Dermis microvascular lymphatic vessel endothelial cell (primary cell): ENCODE measurements at regions not wholly inside any gene's neighbourhood (a gene's known extent, or its start where the extent isn't known, plus 50 kb on each side); places are given as distances from the start of the nearest gene placed in this dataset.
"Not testable (repeated sequence)": the region's sequence is repeated elsewhere in the genome, so short reads cannot be mapped to it uniquely, and the experiment has no call there.

Experiments used
- DNase-seq, 2 donors: peaks; one replicate each; pipeline versions ENCODE4 v3.0.0 to v3.0.0-alpha.2; 2010; ENCODE audit warnings: low read depth in 2 of 2

DNA sequence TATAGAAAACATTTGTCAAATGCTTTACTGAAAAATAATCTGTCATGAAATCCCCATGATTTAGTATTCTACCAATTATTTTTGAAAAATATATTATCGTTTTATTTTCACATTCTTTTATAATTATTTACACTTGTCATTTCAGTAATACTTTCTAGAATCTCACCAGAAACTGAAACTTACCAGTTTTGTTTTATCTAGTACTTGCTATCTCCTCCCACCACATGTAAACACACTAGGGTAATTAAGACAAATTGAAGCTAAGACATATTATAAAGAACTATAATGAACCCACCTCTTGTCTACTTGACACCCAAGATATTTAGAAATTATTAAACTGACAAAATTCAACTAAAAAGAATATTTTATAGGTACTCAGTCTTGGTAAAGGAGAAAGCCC lies 51.5 kb upstream of the GRM3 start:
- no peak for DNase-seq

DNA sequence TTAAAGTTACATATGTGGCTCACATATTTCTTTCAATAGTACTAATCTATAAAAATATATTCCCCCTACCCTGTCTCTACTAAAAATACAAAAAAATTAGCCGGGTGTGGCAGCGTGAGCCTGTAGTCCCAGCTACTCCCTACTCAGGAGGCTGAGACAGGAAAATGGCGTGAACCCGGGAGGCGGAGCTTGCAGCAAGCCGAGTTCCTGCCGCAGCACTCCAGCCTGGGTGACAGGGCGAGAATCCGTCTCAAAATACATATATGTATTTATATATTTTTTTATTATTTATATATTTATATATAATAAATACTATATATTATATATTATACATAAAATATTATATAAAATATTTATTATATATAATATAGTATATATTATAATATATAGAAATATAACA lies 69.7 kb upstream of the GRM3 start:
- no peak for DNase-seq

DNA sequence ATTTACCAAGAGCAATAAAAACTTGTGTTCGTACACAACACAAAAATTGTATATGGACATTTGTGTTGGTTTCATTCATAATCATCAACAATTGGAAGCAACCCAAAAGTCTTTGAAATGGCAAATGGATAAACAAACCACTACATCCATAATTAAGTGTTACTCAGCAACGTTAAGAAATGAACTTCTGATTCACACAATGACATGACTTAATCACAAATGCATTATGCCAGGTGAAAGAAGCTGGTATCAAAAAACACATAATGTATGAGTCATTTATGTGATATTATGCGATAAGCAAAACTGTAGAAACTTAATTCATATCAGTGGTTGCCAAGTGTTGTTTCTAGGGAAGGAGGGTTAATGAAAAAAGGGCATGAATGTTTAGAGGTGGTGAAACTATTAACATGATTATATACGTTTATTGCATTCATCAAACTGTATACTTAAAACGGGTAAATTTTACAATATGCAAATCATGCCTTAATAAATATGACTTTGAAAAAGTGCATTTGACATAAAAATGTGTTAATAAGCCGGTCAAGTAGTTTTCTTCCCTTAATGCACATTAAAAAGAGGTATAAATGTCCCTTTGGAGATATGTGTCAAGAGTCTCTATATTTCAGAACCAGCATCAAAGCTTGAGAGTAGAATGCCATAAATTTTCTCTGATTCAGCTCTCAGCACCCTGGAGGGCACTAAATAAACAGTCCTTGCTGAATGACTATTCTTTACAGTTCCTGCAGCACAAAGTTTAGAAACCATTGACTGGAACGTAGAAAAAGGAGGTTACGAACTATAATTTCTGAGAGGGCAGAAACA lies 84.8 kb upstream of the GRM3 start:
- no peak for DNase-seq

DNA sequence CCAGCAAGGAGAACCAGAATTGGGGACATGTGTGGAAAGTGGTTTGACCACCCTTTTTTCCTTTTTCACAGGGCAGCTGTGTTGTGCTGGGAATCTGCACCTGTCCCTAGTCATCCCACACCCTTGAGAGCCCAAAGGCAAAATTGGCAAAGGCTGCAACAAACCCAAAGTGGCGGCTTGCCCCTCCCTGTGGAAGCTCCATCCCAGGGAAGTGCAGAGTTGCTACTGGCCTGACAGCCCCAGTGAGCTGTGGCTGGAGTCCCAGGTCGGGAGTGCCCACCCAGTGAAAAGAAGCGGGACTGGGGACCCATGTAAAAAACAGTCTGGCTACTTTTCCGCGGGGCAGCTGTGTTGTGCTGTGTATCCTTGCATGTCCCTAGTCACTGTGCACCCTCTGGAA lies 109.1 kb upstream of the GRM3 start:
- no peak for DNase-seq

GRCh38 chr7:86504229-86504628 lies 139.5 kb upstream of the GRM3 start:
- no peak for DNase-seq

- DNase-seq = no peak
These were observed 143.7 kb upstream of the GRM3 start for GRCh38 chr7:86499986-86500385.

DNA sequence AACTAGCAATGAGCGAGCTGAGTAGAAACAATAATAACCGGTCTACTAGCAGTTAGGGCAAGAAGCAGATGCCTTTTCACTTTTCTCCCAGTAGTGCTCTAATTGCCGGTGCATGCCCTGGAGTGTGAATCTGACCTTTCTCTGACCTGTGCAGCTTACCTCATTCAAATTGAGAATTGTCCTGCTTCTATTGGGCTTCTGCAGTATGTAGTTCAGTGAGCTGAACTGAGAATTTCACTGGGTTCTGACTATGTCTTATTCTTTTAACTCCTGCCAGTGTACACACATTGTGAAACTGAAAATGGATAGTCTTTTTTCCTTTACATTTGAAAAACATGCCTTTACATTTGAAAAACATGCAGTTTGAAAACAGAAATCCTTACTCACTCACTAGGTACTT lies 157.9 kb upstream of the GRM3 start:
- no peak for DNase-seq

DNA sequence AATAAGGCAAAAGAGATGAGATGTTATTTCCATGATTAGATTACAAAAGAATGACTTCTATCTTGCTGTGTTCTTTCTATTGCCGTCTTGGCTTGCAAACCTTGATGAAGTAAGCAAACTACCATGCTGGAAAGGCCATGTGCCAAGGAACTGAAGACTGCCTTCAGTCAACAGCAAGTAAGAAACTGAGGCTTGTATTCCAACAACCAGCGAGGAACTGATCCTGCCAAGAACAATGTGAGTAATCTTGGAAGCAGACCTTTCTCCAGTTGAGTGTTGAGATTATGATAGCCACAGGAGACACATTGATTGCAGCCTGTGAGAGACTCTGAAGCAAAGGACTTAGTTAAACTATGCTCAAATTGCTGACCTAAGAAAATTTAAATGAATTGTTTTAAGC lies 164.6 kb upstream of the GRM3 start:
- no peak for DNase-seq

- DNase-seq = no peak
These were observed 166.3 kb upstream of the GRM3 start for GRCh38 chr7:86477343-86477935.

DNA sequence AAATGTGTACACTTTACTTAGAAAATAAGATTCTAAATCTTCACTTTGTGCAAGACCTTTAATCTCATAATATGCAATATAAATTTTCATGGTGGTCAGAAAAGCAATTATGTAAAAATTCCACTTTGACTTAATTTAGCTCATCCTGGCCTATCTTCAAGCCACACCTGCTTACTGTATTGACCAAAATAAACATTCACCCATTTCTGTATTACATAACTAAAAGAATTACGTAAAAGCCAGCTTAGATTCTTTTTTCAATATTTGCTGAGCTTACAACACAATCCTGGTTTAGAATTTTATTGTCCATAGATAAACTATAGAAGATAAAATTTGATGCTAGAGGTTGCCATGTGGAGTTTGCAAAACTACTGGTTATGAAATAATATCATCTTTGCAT lies 172.9 kb upstream of the GRM3 start:
- no peak for DNase-seq

DNA sequence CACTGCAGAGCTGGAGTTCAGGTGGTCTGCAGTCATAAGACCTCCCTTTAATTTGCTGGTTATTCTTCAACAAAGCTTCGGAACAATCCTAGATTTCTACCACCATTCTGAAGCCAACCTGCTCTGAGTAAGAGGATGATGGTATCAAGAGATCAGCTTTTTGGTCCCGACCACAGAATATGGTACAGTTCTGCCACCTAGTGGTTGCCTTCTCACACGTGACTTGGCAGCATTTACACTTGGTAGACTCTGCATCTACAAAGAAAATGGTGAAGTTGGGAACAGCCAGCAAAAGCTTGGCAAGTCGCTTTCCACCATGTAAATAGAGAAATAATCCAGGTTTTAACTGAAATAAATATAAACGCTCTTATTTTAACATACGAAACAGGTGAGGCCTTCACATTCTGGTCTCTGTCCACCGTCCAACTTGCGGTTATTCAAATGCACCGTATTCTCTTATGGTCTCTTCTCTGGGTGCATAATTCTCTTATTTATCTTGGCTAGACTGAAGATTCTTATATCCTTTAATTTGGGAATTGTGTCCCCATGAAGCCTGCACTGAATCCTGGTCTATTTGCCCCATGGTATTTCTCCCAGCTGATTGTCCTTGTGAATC lies 173.9 kb upstream of the GRM3 start:
- peak; percentile 62 to 63 for DNase-seq

DNA sequence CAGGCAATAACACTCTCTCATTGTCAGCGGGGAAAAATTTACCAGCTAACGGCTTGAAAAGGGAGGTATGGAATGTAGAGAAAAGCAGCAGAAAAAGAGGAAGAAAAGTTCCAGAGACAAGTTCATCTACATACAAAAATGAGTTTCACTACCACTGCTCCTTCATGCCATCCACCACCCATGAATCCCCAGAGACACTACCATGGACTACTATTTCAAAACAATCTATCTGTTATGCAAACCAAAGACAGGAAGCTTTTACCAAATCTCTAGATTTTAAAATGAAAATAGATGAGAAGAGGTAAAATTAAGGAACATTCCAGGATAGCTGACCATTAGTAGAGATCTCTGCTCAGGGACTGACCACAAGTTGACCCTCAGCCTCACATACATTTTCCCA lies 189.0 kb upstream of the GRM3 start:
- DNase-seq = no peak

DNA sequence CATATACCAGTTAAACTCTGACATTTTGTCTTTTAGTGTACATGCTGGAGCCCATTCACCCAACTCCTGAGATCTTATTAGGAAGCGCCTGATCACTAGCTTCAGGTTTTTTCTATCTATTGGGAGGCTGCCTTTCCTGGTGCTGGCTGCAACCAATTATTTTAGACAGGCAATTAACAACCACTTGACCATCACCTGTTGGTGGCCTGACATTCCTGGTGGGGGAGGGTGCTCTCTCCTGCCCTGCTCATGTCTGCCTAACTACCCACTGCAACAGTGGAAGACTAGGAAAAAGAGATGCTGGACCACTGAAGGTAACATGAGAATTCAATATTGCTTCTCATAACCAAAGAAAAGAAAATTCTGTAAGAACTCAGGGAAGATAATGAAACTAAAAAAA lies 190.3 kb upstream of the GRM3 start:
- no peak for DNase-seq

- no peak for DNase-seq
These were observed 194.9 kb upstream of the GRM3 start for GRCh38 chr7:86448856-86449255.

DNA sequence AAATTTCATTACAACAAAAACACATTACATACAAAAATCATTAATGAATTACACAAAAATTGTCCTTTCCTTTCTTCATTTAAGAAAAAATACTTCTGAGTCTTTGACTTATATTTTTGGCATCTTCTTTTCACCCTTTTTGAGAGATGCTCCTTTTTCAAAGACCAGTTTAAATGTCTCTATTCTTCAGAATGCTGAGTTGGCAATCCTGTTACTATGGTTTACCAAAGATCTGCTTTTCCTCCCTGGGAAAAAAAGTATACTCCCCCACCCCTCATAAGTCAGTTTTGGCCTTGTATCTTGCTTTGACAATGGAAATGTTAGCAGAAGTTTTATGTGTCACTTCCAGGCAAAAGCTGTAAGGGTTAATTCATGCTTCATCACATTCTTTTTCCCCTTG lies 198.4 kb upstream of the GRM3 start:
- no peak for DNase-seq

GRCh38 chr7:86444245-86444644 lies 199.5 kb upstream of the GRM3 start:
- no peak for DNase-seq

- not testable (repeated sequence) for DNase-seq
These were observed 203.3 kb upstream of the GRM3 start for GRCh38 chr7:86440420-86440819.

- DNase-seq = no peak
These were observed 205.7 kb upstream of the GRM3 start for GRCh38 chr7:86437951-86438450.

DNA sequence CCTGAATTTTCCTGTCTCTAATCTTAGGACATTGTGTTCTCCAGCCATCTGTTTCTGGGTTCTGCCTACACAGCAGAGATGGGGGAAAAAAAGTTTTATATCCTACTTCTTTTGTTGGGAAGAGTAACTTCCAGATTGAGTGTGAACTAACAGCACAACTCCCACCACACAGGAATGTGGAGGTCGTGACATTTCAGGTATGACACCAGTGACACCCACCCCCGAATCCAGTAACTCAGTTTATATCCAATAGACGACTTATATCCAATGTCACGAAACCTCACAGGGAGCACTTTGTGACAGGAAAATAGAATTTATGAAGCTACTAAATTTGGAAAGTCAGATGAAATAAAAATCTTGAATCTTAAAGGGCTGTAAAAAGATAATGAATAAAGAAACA lies 211.9 kb upstream of the GRM3 start:
- no peak for DNase-seq

DNA sequence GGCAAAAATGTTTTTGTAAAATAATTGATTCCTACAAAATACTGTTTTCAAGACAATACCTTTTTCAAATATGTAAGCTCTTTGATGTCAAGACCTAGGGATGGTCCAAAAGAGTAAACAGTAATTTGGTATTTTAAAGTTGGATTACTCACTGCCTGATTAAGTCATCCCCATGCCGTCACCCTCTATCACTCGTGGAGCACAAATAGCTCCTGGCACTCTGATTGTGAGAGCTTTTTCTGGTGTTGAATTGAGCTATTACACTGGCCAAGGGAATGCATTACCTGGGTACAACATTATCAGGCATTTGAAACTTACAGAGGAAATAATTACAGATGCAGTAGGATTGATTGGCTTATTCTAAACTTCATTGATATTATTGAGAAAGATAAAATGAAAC lies 231.9 kb upstream of the GRM3 start:
- DNase-seq = no peak

- DNase-seq = no peak
These were observed 236.4 kb upstream of the GRM3 start for GRCh38 chr7:86407291-86407690.

DNA sequence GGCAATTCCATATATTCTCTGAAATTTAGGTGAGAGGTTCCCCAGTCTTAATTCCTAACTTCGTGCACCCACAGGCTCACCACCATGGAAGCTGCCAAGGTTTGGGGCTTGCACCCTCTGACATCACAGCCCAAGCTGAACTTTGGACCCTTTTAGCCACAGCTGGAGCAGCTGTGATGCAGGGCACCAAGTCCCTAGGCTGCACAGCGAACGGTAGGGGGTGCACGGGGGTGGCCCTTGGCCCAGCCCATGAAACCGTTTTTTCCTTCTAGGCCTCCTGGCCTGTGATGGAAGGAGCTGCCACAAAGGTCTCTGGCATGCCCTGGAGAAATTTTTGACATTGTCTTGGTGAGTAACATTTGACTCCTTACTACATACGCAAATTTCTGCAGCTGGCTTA lies 251.9 kb upstream of the GRM3 start:
- no peak for DNase-seq

DNA sequence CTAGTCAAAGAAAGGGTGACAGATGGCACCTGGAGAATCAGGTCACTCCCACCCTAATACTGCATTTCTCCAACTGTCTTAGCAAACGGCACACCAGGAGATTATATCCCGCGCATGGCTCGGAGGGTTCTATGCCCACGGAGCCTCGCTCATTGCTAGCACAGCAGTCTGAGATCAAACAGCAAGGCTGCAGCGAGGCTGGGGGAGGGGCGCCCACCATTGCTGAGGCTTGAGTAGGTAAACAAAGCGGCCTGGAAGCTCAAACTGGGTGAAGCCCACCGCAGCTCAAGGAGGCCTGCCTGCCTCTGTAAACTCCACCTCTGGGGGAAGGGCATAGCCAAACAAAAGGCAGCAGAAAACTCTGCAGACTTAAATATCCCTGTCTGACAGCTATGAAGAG lies 268.1 kb upstream of the GRM3 start:
- not testable (repeated sequence) for DNase-seq
